GM10248 (cell line): ENCODE measurements at regions not wholly inside any gene's neighbourhood (a gene's known extent, or its start where the extent isn't known, plus 50 kb on each side); places are given as distances from the start of the nearest gene placed in this dataset.

Source experiments
- CTCF ChIA-PET: fragments of 300-600 bp; sonication (Branson Sonifier 250); formaldehyde crosslinking; extraction: SDS; loops from one replicate; lab custom pipeline; 2021; ENCODE audit warnings: antibody characterized with exemption; lab: Yijun Ruan, JAX
- POLR2A ChIA-PET: fragments of 350-650 bp; sonication (Branson Sonifier 250); formaldehyde crosslinking; extraction: SDS; loops from one replicate; lab custom pipeline; 2020; ENCODE audit warnings: antibody characterized with exemption; lab: Yijun Ruan, JAX
- DNase-seq: peaks from one replicate; pipeline ENCODE4 v3.0.0; 2012; ENCODE audit errors: extremely low spot score
- CTCF ChIP-seq: IDR thresholded peaks from 2 replicates; pipeline ENCODE4 v1.5.1; 2012; ENCODE audit warnings: mild to moderate bottlenecking, low read depth; ENCODE audit errors: extremely low read depth, missing control alignments, control extremely low read depth

- POLR2A ChIA-PET, result no interaction called here
- DNase-seq, result no peak
- CTCF ChIA-PET, result interaction anchor here (0.7 to 1.1 kb wide), 2 partner anchors 21 to 35 kb away, joined by 3 read pairs; no protein-coding TSS in a partner anchor
- no peak for TF ChIP-seq CTCF
These were observed 306.9 kb downstream of the SOX9 start for GRCh38 chr17:72427761-72428109.

- ChIA-PET POLR2A (no interaction called here), CTCF (interaction anchor here (0.8 to 1.3 kb wide), 2 partner anchors 11 to 27 kb away, joined by 3 to 4 read pairs; no protein-coding TSS in a partner anchor)
- DNase-seq, result no peak
- TF ChIP-seq CTCF, result no peak
These were observed 308.3 kb downstream of the SOX9 start for GRCh38 chr17:72429066-72429638.

GRCh38 chr17:72430611-72431432 is 310.0 kb downstream of the SOX9 start:
- DNase-seq, result no peak
- CTCF ChIA-PET, result no interaction called here
- POLR2A ChIA-PET, result interaction anchor here (0.5 kb wide), 1 partner anchor 307 kb away, joined by 3 read pairs; no protein-coding TSS in a partner anchor
- TF ChIP-seq CTCF, result no peak

GRCh38 chr17:72432143-72432621 is 311.4 kb downstream of the SOX9 start:
- no peak for TF ChIP-seq CTCF
- DNase-seq, result no peak
- ChIA-PET POLR2A (no interaction called here), CTCF (interaction anchor here (1.4 kb wide), 1 partner anchor 28 kb away, joined by 3 read pairs; no protein-coding TSS in a partner anchor)

- no peak for DNase-seq
- no peak for TF ChIP-seq CTCF
- ChIA-PET POLR2A (no interaction called here), CTCF (interaction anchor here (0.7 to 1.4 kb wide), 3 partner anchors 19 to 27 kb away, joined by 3 to 4 read pairs (median 3); no protein-coding TSS in a partner anchor)
These were observed 312.1 kb downstream of the SOX9 start for GRCh38 chr17:72432881-72433280.

- no peak for TF ChIP-seq CTCF
- ChIA-PET CTCF (interaction anchor here (0.6 to 1.4 kb wide), 3 partner anchors 11 to 26 kb away, joined by 3 to 4 read pairs (median 3); no protein-coding TSS in a partner anchor), POLR2A (no interaction called here)
- DNase-seq, result no peak
These were observed 313.0 kb downstream of the SOX9 start for GRCh38 chr17:72433797-72434196.
